ENCODE measurements at regions not wholly inside any gene's neighbourhood (a gene's known extent, or its start where the extent isn't known, plus 50 kb on each side); places are given as distances from the start of the nearest gene placed in this dataset.

DNA sequence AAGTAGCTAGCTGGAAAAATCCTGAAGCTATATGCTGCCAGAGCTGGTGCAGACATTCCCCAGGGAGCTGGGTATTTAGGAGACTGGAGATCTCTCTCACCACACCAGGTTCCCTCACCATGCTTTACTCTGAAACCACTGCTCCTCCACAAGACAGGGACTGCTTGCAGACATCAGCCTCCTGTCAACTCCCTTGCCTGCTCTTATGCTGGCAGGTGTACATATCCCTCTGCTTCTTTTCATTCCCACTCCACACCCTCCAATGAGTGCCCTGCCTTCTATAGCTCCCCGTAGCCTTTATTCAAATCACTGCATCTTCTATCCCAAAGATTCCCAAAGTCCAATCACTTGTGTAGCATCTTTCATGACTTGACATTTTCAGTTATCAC lies 380.7 kb downstream of the NFIB start:
- WGBS, 2 donors = 94 to 100% methylated on average over 1 of the region's 1 CpG

DNA sequence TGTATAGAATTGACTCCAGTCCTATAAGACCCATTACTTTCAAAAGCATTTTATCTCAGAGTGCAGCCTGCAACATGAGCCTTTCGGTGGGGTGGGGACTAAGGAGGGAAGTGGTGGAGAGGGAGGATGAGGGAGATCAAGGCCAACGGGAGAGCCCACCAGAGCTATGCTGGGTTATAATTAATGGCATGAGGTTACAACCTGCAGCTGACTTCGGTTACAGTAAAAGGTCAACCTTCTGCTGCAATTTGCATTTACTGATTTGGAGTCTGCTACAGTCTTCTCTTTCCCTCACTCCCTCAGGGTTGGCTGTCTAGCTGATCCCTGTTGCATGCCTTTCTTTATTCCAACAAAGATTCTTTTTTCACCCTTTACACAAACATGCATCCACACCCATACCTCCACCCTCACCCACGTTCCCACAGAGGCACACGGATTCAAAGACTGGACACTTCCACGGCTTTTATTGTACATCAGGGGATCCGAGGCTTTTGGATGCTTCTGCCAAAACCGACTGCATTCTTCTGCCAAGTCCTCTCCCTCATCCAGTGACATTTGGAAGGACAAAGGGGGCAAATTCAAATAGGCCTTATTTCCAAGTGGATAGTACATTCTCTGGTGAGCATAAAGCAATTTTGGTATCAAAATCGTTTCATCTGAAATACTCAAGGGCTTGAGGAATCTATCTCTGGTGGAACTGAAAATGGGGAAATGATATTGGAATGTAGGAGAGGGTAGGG lies 381.2 kb downstream of the NFIB start:
- no peak overlapping the region for H3K9ac ChIP-seq (ENCODE audit: insufficient read depth in 1 of 2, low read length in 2 of 2)
- H3K27me3 ChIP-seq (ENCODE audit: control insufficient read depth in 3 of 3, insufficient read depth in 3 of 3, low read length in 2 of 3) = no peaks in the 10 kb centered on the region
- TF ChIP-seq, protein P1, sequence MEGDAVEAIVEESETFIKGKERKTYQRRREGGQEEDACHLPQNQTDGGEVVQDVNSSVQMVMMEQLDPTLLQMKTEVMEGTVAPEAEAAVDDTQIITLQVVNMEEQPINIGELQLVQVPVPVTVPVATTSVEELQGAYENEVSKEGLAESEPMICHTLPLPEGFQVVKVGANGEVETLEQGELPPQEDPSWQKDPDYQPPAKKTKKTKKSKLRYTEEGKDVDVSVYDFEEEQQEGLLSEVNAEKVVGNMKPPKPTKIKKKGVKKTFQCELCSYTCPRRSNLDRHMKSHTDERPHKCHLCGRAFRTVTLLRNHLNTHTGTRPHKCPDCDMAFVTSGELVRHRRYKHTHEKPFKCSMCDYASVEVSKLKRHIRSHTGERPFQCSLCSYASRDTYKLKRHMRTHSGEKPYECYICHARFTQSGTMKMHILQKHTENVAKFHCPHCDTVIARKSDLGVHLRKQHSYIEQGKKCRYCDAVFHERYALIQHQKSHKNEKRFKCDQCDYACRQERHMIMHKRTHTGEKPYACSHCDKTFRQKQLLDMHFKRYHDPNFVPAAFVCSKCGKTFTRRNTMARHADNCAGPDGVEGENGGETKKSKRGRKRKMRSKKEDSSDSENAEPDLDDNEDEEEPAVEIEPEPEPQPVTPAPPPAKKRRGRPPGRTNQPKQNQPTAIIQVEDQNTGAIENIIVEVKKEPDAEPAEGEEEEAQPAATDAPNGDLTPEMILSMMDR (IDR thresholded peaks at IDR 0.05; ENCODE audit: control extremely low read depth, extremely low read depth) = no peak
- no peaks in the 10 kb centered on the region for H3K36me3 ChIP-seq (ENCODE audit: control insufficient read depth in 4 of 4, insufficient read depth in 4 of 4, low read length in 4 of 4)
- H3K27ac ChIP-seq (ENCODE audit: low read depth in 1 of 2, low read length in 1 of 2) = no peak overlapping the region
- H3K4me1 ChIP-seq (ENCODE audit: control insufficient read depth in 5 of 5, insufficient read depth in 5 of 5, low read length in 5 of 5) = peaks cover 0 to 7% (median 0%) of the 10 kb centered on the region in 5 donors
- DNase-seq = peak; percentile 27 to 60 (median 42)
- H3K4me3 ChIP-seq = no peak overlapping the region
- no peaks in the 10 kb centered on the region for H3K9me3 ChIP-seq (ENCODE audit: control insufficient read depth in 4 of 4, insufficient read depth in 3 of 4, low read length in 3 of 4)
- 80 to 82% methylated on average over 9 of the region's 9 CpGs for WGBS, 2 donors
- ATAC-seq (ENCODE audit: insufficient read depth, low FRiP score) = no peak

More for the DNA sequence above, 380.7 kb downstream of the NFIB start:
- no peak overlapping the region for H3K27ac ChIP-seq (ENCODE audit: low read depth in 1 of 2, low read length in 1 of 2)
- ATAC-seq (ENCODE audit: insufficient read depth, low FRiP score) (no peak), DNase-seq (no peak)
- H3K36me3 ChIP-seq (ENCODE audit: control insufficient read depth in 4 of 4, insufficient read depth in 4 of 4, low read length in 4 of 4) = no peaks in the 10 kb centered on the region
- H3K27me3 ChIP-seq (ENCODE audit: control insufficient read depth in 3 of 3, insufficient read depth in 3 of 3, low read length in 2 of 3) = no peaks in the 10 kb centered on the region
- H3K9me3 ChIP-seq (ENCODE audit: control insufficient read depth in 4 of 4, insufficient read depth in 3 of 4, low read length in 3 of 4) = no peaks in the 10 kb centered on the region
- H3K4me1 ChIP-seq (ENCODE audit: control insufficient read depth in 5 of 5, insufficient read depth in 5 of 5, low read length in 5 of 5) = peaks cover 0 to 9% (median 5%) of the 10 kb centered on the region in 5 donors
- no peak overlapping the region for H3K9ac ChIP-seq (ENCODE audit: insufficient read depth in 1 of 2, low read length in 2 of 2)
- TF ChIP-seq, protein P1 (IDR thresholded peaks at IDR 0.05; ENCODE audit: control extremely low read depth, extremely low read depth) = no peak
- no peak overlapping the region for H3K4me3 ChIP-seq

GRCh38 chr9:13929013-13929412 lies 384.9 kb downstream of the NFIB start:
- H3K4me3 ChIP-seq = no peak overlapping the region
- no peak for DNase-seq
- H3K9ac ChIP-seq (ENCODE audit: insufficient read depth in 1 of 2, low read length in 2 of 2) = no peak overlapping the region
- ATAC-seq (ENCODE audit: insufficient read depth, low FRiP score) = no peak
- no peaks in the 10 kb centered on the region for H3K9me3 ChIP-seq (ENCODE audit: control insufficient read depth in 4 of 4, insufficient read depth in 3 of 4, low read length in 3 of 4)
- TF ChIP-seq, protein P1 (IDR thresholded peaks at IDR 0.05; ENCODE audit: control extremely low read depth, extremely low read depth) = no peak
- peaks cover 0 to 7% (median 0%) of the 10 kb centered on the region in 5 donors for H3K4me1 ChIP-seq (ENCODE audit: control insufficient read depth in 5 of 5, insufficient read depth in 5 of 5, low read length in 5 of 5)
- H3K27ac ChIP-seq (ENCODE audit: low read depth in 1 of 2, low read length in 1 of 2) = no peak overlapping the region
- WGBS, 2 donors = 74 to 78% methylated on average over 2 of the region's 2 CpGs
- no peaks in the 10 kb centered on the region for H3K36me3 ChIP-seq (ENCODE audit: control insufficient read depth in 4 of 4, insufficient read depth in 4 of 4, low read length in 4 of 4)
- H3K27me3 ChIP-seq (ENCODE audit: control insufficient read depth in 3 of 3, insufficient read depth in 3 of 3, low read length in 2 of 3) = no peaks in the 10 kb centered on the region
